ENCODE measurements at regions not wholly inside any gene's neighbourhood (a gene's known extent, or its start where the extent isn't known, plus 50 kb on each side); places are given as distances from the start of the nearest gene placed in this dataset.

DNA sequence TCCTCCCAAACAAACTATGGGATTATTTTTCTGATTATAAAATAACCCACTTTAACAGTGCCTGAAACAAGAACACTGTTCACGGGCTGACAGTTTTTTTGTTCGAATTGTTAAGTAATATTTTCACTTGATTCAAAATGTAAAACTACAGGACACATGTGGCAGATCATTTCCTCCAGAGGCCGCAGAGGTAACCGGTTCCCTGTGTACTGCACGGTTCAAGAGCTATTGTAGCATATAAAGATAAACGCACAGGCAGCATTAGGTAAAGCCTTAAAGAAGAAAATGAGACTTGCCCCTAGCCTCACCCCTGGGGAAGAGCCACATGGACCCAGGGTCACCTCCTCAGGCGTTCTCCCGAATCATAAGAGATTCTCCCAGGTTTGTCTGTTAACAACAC, 181.3 kb upstream of the AFDN start:
- ATAC-seq = no peak
- TF ChIP-seq TOX (CRISPR knock-in tag; IDR thresholded peaks at IDR 0.05; ENCODE audit: borderline replicate concordance) (no peak), ZNF70 (CRISPR knock-in tag; IDR thresholded peaks at IDR 0.05) (no peak), PPARA (CRISPR knock-in tag; IDR thresholded peaks at IDR 0.05; ENCODE audit: borderline replicate concordance) (no peak), SNAI2 (CRISPR knock-in tag; IDR thresholded peaks at IDR 0.05) (no peak), GLIS3 (CRISPR knock-in tag; IDR thresholded peaks at IDR 0.05) (no peak), ZNF8 (CRISPR knock-in tag; IDR thresholded peaks at IDR 0.05) (no peak), OSR1 (CRISPR knock-in tag; IDR thresholded peaks at IDR 0.05) (no peak), ARNTL (CRISPR knock-in tag; IDR thresholded peaks at IDR 0.05; ENCODE audit: borderline replicate concordance, low read depth) (no peak), ZFP3 (CRISPR knock-in tag; IDR thresholded peaks at IDR 0.05) (no peak), ISL1 (CRISPR knock-in tag; IDR thresholded peaks at IDR 0.05) (no peak), TCF4 (CRISPR knock-in tag; IDR thresholded peaks at IDR 0.05; ENCODE audit: borderline replicate concordance) (no peak), ESRRG (CRISPR knock-in tag; IDR thresholded peaks at IDR 0.05) (no peak), ZFP30 (CRISPR knock-in tag; IDR thresholded peaks at IDR 0.05) (no peak), RARB (CRISPR knock-in tag; IDR thresholded peaks at IDR 0.05) (no peak)
- TF ChIP-seq, protein P1, sequence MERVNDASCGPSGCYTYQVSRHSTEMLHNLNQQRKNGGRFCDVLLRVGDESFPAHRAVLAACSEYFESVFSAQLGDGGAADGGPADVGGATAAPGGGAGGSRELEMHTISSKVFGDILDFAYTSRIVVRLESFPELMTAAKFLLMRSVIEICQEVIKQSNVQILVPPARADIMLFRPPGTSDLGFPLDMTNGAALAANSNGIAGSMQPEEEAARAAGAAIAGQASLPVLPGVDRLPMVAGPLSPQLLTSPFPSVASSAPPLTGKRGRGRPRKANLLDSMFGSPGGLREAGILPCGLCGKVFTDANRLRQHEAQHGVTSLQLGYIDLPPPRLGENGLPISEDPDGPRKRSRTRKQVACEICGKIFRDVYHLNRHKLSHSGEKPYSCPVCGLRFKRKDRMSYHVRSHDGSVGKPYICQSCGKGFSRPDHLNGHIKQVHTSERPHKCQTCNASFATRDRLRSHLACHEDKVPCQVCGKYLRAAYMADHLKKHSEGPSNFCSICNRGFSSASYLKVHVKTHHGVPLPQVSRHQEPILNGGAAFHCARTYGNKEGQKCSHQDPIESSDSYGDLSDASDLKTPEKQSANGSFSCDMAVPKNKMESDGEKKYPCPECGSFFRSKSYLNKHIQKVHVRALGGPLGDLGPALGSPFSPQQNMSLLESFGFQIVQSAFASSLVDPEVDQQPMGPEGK (CRISPR knock-in tag; IDR thresholded peaks at IDR 0.05; ENCODE audit: borderline replicate concordance) = no peak
- TF ChIP-seq, protein P2, sequence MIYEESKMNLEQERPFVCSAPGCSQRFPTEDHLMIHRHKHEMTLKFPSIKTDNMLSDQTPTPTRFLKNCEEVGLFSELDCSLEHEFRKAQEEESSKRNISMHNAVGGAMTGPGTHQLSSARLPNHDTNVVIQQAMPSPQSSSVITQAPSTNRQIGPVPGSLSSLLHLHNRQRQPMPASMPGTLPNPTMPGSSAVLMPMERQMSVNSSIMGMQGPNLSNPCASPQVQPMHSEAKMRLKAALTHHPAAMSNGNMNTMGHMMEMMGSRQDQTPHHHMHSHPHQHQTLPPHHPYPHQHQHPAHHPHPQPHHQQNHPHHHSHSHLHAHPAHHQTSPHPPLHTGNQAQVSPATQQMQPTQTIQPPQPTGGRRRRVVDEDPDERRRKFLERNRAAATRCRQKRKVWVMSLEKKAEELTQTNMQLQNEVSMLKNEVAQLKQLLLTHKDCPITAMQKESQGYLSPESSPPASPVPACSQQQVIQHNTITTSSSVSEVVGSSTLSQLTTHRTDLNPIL (CRISPR knock-in tag; IDR thresholded peaks at IDR 0.05; ENCODE audit: low read depth) = no peak

DNA sequence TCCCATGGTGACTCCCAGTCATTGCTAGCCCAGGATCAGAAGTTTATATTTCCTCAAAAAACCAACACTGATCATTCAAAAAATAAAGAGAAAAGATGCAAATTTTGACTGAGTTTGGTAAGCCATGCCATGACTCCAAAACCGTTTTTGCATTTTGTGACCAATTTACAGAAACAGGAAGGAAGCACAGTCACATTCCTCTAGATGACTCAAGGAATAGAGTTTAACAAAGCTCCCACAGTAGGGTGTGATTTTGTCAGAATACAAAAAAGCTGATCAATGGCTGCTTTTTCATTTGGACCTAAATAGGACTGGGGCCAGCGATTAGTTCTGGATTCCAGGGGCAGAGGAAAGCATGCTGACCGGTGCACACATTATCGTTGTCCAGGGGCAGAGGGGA, 179.4 kb upstream of the AFDN start:
- TF ChIP-seq ZFP3 (CRISPR knock-in tag; IDR thresholded peaks at IDR 0.05) (no peak), ZNF70 (CRISPR knock-in tag; IDR thresholded peaks at IDR 0.05) (no peak), ZFP30 (CRISPR knock-in tag; IDR thresholded peaks at IDR 0.05) (no peak), SNAI2 (CRISPR knock-in tag; IDR thresholded peaks at IDR 0.05) (no peak), BACH2 (CRISPR knock-in tag; IDR thresholded peaks at IDR 0.05; ENCODE audit: borderline replicate concordance) (no peak), ARNTL (CRISPR knock-in tag; IDR thresholded peaks at IDR 0.05; ENCODE audit: borderline replicate concordance, low read depth) (no peak), ZNF8 (CRISPR knock-in tag; IDR thresholded peaks at IDR 0.05) (no peak), ZC3H10 (CRISPR knock-in tag; IDR thresholded peaks at IDR 0.05) (no peak), TOX (CRISPR knock-in tag; IDR thresholded peaks at IDR 0.05; ENCODE audit: borderline replicate concordance) (no peak), RARB (CRISPR knock-in tag; IDR thresholded peaks at IDR 0.05) (no peak), OSR1 (CRISPR knock-in tag; IDR thresholded peaks at IDR 0.05) (no peak), CSDC2 (CRISPR knock-in tag; IDR thresholded peaks at IDR 0.05) (no peak), ZNF565 (CRISPR knock-in tag; conservative IDR thresholded peaks at IDR 0.05; ENCODE audit: low read depth) (no peak)
- TF ChIP-seq, protein P3, sequence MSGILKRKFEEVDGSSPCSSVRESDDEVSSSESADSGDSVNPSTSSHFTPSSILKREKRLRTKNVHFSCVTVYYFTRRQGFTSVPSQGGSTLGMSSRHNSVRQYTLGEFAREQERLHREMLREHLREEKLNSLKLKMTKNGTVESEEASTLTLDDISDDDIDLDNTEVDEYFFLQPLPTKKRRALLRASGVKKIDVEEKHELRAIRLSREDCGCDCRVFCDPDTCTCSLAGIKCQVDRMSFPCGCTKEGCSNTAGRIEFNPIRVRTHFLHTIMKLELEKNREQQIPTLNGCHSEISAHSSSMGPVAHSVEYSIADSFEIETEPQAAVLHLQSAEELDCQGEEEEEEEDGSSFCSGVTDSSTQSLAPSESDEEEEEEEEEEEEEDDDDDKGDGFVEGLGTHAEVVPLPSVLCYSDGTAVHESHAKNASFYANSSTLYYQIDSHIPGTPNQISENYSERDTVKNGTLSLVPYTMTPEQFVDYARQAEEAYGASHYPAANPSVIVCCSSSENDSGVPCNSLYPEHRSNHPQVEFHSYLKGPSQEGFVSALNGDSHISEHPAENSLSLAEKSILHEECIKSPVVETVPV (CRISPR knock-in tag; IDR thresholded peaks at IDR 0.05) = no peak
- TF ChIP-seq, protein P4, sequence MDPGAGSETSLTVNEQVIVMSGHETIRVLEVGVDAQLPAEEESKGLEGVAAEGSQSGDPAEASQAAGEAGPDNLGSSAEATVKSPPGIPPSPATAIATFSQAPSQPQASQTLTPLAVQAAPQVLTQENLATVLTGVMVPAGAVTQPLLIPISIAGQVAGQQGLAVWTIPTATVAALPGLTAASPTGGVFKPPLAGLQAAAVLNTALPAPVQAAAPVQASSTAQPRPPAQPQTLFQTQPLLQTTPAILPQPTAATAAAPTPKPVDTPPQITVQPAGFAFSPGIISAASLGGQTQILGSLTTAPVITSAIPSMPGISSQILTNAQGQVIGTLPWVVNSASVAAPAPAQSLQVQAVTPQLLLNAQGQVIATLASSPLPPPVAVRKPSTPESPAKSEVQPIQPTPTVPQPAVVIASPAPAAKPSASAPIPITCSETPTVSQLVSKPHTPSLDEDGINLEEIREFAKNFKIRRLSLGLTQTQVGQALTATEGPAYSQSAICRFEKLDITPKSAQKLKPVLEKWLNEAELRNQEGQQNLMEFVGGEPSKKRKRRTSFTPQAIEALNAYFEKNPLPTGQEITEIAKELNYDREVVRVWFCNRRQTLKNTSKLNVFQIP (CRISPR knock-in tag; IDR thresholded peaks at IDR 0.05; ENCODE audit: borderline replicate concordance, low read depth) = no peak
- TF ChIP-seq, protein P2 (CRISPR knock-in tag; IDR thresholded peaks at IDR 0.05; ENCODE audit: low read depth) = no peak
- TF ChIP-seq, protein P1 (CRISPR knock-in tag; IDR thresholded peaks at IDR 0.05; ENCODE audit: borderline replicate concordance) = no peak
- ATAC-seq = no peak

All from SK-N-SH treated with all-trans-retinoic acid at 6 μM for 48 hours (cell line).